ENCODE measurements at regions not wholly inside any gene's neighbourhood (a gene's known extent, or its start where the extent isn't known, plus 50 kb on each side); places are given as distances from the start of the nearest gene placed in this dataset.

DNA sequence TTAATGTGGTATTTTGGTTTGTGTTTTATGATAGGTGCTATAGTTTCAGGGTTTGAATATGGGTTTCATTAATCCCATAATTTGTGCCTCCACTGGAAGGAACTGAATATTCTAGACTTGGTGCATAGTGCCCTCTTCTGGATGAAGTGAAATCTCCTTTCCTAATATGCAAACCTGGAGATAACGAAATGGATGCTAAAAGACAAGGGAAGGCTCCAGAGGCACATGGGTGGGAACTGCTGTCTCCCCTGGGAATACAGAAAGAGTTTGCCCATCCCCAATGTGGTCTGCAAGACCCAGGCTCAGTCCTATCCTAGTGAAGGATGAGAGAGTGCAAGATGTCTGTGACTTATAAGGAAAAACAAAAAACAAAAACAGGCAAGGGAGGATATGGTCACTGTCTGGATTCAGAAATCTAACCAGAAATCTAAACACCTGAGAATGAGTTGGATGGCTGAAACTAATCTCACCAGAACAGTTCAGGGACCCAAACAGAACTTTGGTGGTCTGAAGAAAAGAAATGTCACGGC, 142.3 kb upstream of the TMPO start:
- TF ChIP-seq, protein P1, sequence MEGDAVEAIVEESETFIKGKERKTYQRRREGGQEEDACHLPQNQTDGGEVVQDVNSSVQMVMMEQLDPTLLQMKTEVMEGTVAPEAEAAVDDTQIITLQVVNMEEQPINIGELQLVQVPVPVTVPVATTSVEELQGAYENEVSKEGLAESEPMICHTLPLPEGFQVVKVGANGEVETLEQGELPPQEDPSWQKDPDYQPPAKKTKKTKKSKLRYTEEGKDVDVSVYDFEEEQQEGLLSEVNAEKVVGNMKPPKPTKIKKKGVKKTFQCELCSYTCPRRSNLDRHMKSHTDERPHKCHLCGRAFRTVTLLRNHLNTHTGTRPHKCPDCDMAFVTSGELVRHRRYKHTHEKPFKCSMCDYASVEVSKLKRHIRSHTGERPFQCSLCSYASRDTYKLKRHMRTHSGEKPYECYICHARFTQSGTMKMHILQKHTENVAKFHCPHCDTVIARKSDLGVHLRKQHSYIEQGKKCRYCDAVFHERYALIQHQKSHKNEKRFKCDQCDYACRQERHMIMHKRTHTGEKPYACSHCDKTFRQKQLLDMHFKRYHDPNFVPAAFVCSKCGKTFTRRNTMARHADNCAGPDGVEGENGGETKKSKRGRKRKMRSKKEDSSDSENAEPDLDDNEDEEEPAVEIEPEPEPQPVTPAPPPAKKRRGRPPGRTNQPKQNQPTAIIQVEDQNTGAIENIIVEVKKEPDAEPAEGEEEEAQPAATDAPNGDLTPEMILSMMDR (IDR thresholded peaks at IDR 0.05) = peak in 4 of 6 experiments; percentile 15 to 52 (median 40)
- TF ChIP-seq POLR2A (IDR thresholded peaks at IDR 0.05) = no peak

Data from Peyer's patch (tissue), 4 donors.